ENCODE measurements at regions not wholly inside any gene's neighbourhood (a gene's known extent, or its start where the extent isn't known, plus 50 kb on each side); places are given as distances from the start of the nearest gene placed in this dataset.

GRCh38 chrX:39327255-39327654 is 526.0 kb downstream of the MID1IP1 start:
- DNase-seq, result no peak

GRCh38 chrX:39327705-39328104 is 526.4 kb downstream of the MID1IP1 start:
- no peak for DNase-seq

DNA sequence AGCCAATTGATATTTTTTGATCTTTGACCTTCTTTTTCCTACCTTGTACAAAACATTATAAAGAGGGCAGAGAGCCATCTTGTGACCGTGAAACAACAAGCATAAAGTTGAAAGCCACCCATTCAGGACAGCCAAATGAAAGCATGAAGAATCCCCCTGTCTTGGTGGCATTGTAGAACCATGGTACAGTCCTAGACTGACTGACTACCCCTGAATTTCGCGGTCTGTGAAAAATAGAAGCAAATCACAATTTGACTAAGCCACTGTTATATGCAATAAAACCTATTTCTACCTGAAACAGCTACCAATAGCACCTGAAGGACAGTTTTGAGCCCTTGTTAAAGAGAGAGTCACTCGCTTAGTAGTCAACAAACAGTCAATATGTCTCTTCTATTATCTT is 527.4 kb downstream of the MID1IP1 start:
- DNase-seq, result no peak

DNA sequence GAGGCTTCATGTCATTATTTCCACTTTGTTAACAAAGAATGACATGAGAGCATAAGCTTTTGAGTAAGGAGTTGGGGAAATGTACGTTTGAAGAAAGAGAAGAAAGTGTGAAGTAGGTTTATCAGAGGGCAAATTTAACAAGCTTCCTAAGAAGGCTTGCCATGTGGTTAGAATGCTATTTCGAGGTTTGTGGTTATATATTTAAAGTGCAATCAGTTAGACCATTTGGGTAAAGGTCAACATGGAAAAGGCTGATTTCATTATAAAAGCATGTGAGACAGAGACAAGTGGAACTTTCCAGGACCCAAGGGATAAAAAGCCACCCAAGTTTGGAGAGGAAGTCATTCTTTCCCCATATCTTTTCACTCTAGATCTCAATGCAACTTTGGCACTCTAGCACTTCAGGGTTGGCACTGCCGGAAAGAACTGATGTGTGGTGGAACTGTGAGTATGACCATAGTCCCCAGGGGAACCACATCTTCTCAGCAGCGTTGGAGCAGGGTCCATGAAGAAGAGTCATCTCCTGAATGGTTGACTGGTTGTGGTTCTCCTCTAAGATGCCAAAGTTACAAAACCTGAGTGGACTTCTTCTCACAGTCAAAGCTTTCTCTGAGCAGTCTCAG is 529.9 kb downstream of the MID1IP1 start:
- no peak for DNase-seq

GRCh38 chrX:39333451-39333850 is 532.2 kb downstream of the MID1IP1 start:
- no peak for DNase-seq

GRCh38 chrX:39335513-39336235 is 534.4 kb downstream of the MID1IP1 start:
- no peak for DNase-seq

DNA sequence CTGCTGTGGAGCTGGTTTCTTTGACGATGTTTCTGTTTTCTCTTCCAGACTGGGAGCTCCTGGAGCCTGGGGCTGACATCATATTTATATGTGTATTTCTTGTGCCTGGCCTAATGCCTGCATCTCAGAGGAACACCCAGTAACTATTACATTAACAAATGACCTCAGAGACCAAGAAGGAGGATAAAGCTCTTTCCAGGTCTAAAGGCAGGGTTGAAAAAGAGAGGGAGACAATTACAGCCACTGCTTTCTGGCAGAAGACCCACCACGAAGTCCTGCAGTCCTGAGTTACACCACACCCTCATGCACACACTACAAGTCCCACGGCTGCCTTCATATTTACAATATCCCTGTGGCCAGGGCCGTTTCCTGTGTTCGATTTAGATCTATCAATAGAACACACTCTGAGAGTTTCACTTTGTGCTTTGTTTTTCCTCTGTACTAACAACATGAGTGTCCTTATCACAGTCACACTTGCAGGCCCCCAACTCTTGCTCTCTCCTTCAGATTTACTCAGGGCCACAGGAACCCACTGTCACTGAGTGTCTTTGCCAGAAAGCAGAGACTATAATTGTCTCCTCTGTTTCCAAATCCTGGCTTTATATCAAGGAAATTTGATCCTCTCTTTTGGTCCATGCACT is 535.5 kb downstream of the MID1IP1 start:
- no peak for DNase-seq

DNA sequence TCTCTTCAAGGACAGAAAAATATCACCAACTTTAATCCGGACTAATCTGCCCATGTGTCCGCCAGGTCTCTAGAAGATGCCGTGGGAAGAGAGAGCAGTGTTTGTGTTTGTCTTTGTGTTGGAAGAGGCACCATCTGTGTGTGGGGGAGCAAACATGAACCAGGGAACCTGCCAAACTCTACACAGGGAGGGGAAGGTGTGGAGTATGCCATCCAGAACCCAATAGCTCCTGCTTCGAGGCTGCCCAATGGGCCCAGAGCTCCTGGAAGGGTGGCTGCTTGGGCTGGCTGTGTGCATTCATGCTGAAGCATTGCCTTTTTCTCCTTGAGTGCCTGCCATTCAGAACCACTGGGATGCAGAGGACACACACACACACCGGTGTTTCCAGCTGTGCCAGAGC is 536.2 kb downstream of the MID1IP1 start:
- no peak for DNase-seq

GRCh38 chrX:39338583-39338982 is 537.3 kb downstream of the MID1IP1 start:
- DNase-seq, result no peak

GRCh38 chrX:39356119-39356807 is 555.0 kb downstream of the MID1IP1 start:
- DNase-seq, result no peak

- DNase-seq, result no peak
Observed at GRCh38 chrX:39360101-39360500, 558.8 kb downstream of the MID1IP1 start.

GRCh38 chrX:39361736-39362135 is 560.5 kb downstream of the MID1IP1 start:
- DNase-seq, result peak in 18 of 51 donors; percentile 0 to 36 (median 6)

- no peak for DNase-seq
Observed at GRCh38 chrX:39367416-39367815, 566.2 kb downstream of the MID1IP1 start.

- no peak for DNase-seq
Observed at GRCh38 chrX:39372115-39372514, 570.9 kb downstream of the MID1IP1 start.

GRCh38 chrX:39377157-39377556 is 575.9 kb downstream of the MID1IP1 start:
- no peak for DNase-seq

DNA sequence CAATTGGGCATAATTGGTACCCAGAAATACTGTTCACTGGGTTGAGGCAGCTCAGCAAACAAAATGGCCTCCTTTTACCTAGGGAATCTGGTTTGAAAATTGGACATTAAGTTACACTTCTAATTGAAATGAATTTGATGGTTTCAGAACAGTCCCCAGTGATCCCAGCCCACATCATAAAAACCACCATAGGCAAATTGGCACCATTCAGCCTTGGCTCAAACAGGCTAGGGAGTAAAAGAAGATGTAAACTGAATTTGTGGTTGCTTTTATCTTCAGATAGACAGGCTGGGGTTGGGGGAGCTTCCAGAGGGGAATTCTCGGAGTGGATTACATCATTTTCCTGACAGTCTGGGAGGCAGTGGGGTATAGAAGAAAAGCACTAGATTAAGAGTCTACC is 576.5 kb downstream of the MID1IP1 start:
- DNase-seq, result no peak

- DNase-seq, result peak in 1 of 51 donors; percentile 0
Observed at GRCh38 chrX:39381422-39381821, 580.2 kb downstream of the MID1IP1 start.

- DNase-seq, result no peak
Observed at GRCh38 chrX:39384996-39385395, 583.7 kb downstream of the MID1IP1 start.

DNA sequence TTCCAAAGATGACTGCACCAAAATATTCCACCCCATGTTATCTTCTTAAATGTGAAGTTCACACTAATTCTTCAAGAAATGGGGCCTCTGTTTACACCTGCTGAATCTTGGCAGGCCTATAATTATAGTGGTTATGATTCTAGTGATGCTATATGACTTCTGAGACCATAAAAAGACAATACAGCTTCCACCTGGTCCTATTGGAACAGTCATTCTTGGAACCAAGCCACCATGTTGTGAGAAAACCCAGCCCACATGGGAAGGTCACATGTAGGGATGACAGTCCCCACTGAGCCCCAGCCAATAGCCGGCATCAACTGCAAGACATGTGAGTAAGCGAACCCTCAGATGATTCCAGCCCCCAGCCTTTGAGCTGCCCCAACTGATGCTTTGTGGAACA is 587.5 kb downstream of the MID1IP1 start:
- no peak for DNase-seq

DNA sequence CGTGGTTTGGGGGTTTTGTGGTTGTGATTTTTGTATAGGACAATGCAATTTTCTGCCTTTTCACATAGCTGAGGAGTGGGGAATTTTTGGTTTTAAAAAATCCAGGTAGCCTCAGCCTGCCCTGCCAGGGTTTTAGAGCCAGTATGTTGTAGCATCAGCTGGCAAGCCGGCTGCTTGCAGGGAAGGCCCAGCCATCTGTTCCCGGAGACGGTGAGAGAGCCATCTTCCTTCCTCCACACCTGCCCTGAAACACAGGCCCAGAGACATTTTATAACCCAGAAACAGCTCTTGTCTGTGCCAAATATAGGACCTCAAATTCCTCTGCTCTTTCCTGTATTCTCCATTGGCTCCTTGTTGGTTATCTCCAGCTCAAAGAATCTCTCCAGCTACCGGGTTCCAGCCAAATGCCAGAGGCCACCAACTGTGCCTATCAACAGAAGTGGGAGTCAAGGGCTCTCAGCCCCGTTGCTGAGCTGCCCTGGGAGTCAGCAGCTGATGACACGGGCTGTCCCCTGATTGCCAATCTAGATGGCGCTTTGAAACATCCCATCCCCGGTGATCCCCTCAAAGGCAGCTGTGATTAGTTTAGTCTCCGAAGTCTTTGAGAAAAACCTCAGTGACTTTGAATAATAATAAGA is 595.2 kb downstream of the MID1IP1 start:
- no peak for DNase-seq

DNA sequence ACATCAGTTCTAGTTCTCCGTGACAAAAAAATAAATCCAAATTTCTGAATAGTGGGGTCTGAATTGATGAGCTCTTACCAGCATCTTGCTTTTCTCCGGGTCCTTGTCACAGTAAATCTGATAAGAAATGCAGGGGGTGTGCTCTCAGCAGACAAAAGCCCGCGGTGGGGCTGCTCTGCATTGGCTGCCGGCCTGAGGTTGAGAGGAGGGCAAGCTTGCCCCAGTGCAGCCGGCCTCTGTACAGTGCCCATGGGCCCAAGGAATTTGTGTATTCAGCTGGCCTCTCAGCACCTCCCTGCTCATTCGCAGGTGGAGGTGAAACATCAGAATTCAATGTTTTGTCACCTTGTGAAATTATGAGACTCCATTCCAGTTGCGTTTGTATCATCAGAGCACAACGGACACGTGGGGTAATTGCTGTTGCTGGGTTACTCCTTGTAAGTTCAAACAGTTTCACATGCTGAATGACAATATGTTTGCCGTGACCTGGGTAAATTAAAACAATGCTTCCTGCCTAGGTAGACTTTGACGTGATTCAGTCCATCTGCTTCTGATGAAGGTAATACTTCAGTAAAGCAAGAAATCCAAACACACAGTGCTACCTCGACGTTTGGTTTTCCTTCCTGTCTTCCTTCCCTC is 596.4 kb downstream of the MID1IP1 start:
- no peak for DNase-seq
